OCI-LY7 (cell line): ENCODE measurements at regions not wholly inside any gene's neighbourhood (a gene's known extent, or its start where the extent isn't known, plus 50 kb on each side); places are given as distances from the start of the nearest gene placed in this dataset.

Experiments used
- BruUV-seq: library from RNA; stranded (reverse); fragments of 400-500 nt; replicated peaks from 2 replicates; lab custom pipeline; 2021; lab: Mats Ljungman, UMichigan
- CTCF ChIA-PET: fragments of 300-600 bp; sonication (Branson Sonifier 250); formaldehyde crosslinking; loops from one replicate; lab custom pipeline; 2022; ENCODE audit warnings: antibody characterized with exemption; ENCODE audit not compliant: unreplicated experiment; lab: Charles Lee
- POLR2A ChIA-PET: fragments of 300-600 bp; sonication (Branson Sonifier 250); formaldehyde crosslinking; loops from one replicate; lab custom pipeline; 2022; ENCODE audit warnings: antibody characterized with exemption; lab: Charles Lee
- DNase-seq: peaks from one replicate; pipeline ENCODE4 v3.0.0-alpha.2; 2015; ENCODE audit warnings: low spot score
- H2AFZ ChIP-seq: fragments of 200-600 bp; sonication (generic), shearing (Covaris generic); 2 replicates; pipeline ENCODE4 v1.6.1; 2014; ENCODE audit warnings: mild to moderate bottlenecking, antibody characterized with exemption, low read length, moderate library complexity
- H3K27ac ChIP-seq: fragments of 200-600 bp; sonication (generic); 2 replicates; pipeline ENCODE4 v1.5.1; 2014; ENCODE audit warnings: mixed run types, low read depth, mild to moderate bottlenecking, moderate library complexity, low read length, inconsistent platforms; ENCODE audit not compliant: poor library complexity, severe bottlenecking
- H3K36me3 ChIP-seq: fragments of 200-600 bp; sonication (generic); 2 replicates; pipeline ENCODE4 v1.6.1; 2014; ENCODE audit warnings: mild to moderate bottlenecking, antibody characterized with exemption, low read length, moderate library complexity, mixed read lengths; ENCODE audit not compliant: insufficient read depth
- H3K4me1 ChIP-seq: fragments of 200-600 bp; sonication (generic); 2 replicates; pipeline ENCODE4 v1.5.1; 2014; ENCODE audit warnings: mild to moderate bottlenecking, low read length; ENCODE audit not compliant: insufficient read depth, poor library complexity, severe bottlenecking
- H3K4me2 ChIP-seq: fragments of 200-600 bp; sonication (generic); 2 replicates; pipeline ENCODE4 v1.6.1; 2014; ENCODE audit warnings: mild to moderate bottlenecking, low read length
- H3K4me3 ChIP-seq: fragments of 200-600 bp; sonication (generic); 2 replicates; pipeline ENCODE4 v1.5.1; 2014; ENCODE audit warnings: mild to moderate bottlenecking, low read depth, low read length; ENCODE audit not compliant: poor library complexity, severe bottlenecking
- H3K79me2 ChIP-seq: fragments of 200-600 bp; sonication (generic); 2 replicates; pipeline ENCODE4 v1.6.1; 2016; ENCODE audit warnings: low read depth, mild to moderate bottlenecking, low read length, moderate library complexity, mixed read lengths; ENCODE audit not compliant: insufficient read depth
- H3K9me2 ChIP-seq: fragments of 200-600 bp; sonication (generic); 2 replicates; pipeline ENCODE4 v1.6.1; 2016; ENCODE audit warnings: mild to moderate bottlenecking, low read length, mixed read lengths; ENCODE audit not compliant: insufficient read depth
- H3K9me3 ChIP-seq: fragments of 200-600 bp; sonication (generic); 2 replicates; pipeline ENCODE4 v1.6.1; 2014; ENCODE audit warnings: mild to moderate bottlenecking, mixed run types, low read length, mixed read lengths
- H4K20me1 ChIP-seq: fragments of 200-600 bp; sonication (generic); 2 replicates; pipeline ENCODE4 v1.6.1; 2014; ENCODE audit warnings: mild to moderate bottlenecking, antibody characterized with exemption, low read length, moderate library complexity, mixed read lengths; ENCODE audit not compliant: insufficient read depth
- CTCF ChIP-seq: fragments of 200-600 bp; sonication (generic); conservative IDR thresholded peaks from 2 replicates; pipeline ENCODE4 v1.5.1; 2014; ENCODE audit warnings: mild to moderate bottlenecking, antibody characterized with exemption, low read length, moderate library complexity, mixed read lengths
- EZH2phosphoT487 ChIP-seq: fragments of 200-600 bp; sonication (generic); IDR thresholded peaks from 2 replicates; pipeline ENCODE4 v1.6.1; 2018; ENCODE audit warnings: low read depth, borderline replicate concordance, mild to moderate bottlenecking, mixed run types, antibody characterized with exemption, low read length, moderate library complexity, mixed read lengths
- intact Hi-C: fragments of 100-400 bp; cut with micrococcal nuclease; formaldehyde crosslinking; loops from one replicate; pipeline ENCODE4 v1.10.0; 2022; ENCODE audit not compliant: unreplicated experiment

- ChIA-PET CTCF (no interaction called here), POLR2A (interaction anchor here (2.0 kb wide), 1 partner anchor 17 kb away, joined by 5 read pairs; no protein-coding TSS in a partner anchor)
- DNase-seq = no peak
- Histone ChIP-seq H4K20me1 (no peaks in the 10 kb centered on the region), H3K36me3 (no peaks in the 10 kb centered on the region), H3K4me3 (no peak overlapping the region), H3K4me1 (no peaks in the 10 kb centered on the region), H3K9me2 (no peaks in the 10 kb centered on the region), H3K27ac (no peak overlapping the region), H2AFZ (no peak overlapping the region), H3K9me3 (no peaks in the 10 kb centered on the region), H3K4me2 (no peak overlapping the region), H3K79me2 (no peaks in the 10 kb centered on the region)
- TF ChIP-seq EZH2phosphoT487 (no peak), CTCF (no peak)
- intact Hi-C loops = no loop called here
- BruUV-seq = no TSS peak
Observed at GRCh38 chr14:49478784-49479183, 107.4 kb downstream of the RPS29 start.

GRCh38 chr14:49467091-49467490 lies 119.1 kb downstream of the RPS29 start:
- no peaks in the 10 kb centered on the region for H3K79me2 ChIP-seq
- TF ChIP-seq EZH2phosphoT487 = no peak
- no peak for TF ChIP-seq CTCF
- no TSS peak for BruUV-seq
- H3K9me3 ChIP-seq = no peaks in the 10 kb centered on the region
- intact Hi-C loops = loop anchor here (10.0 kb wide), 1 partner anchor 298 kb away; the partner anchor contains the start of gene KLHDC2
- no peaks in the 10 kb centered on the region for H4K20me1 ChIP-seq
- H3K4me3 ChIP-seq = no peak overlapping the region
- ChIA-PET CTCF (interaction anchor here (0.9 kb wide), 1 partner anchor 10 kb away, joined by 3 read pairs; no protein-coding TSS in a partner anchor), POLR2A (interaction anchor here (0.5 to 0.7 kb wide), 2 partner anchors 46 to 229 kb away, joined by 4 read pairs; no protein-coding TSS in a partner anchor)
- H3K36me3 ChIP-seq = no peaks in the 10 kb centered on the region
- DNase-seq = no peak
- H2AFZ ChIP-seq = no peak overlapping the region
- no peak overlapping the region for H3K27ac ChIP-seq
- no peaks in the 10 kb centered on the region for H3K9me2 ChIP-seq
- H3K4me1 ChIP-seq = no peaks in the 10 kb centered on the region
- H3K4me2 ChIP-seq = no peak overlapping the region

GRCh38 chr14:49464885-49465284 lies 121.3 kb downstream of the RPS29 start:
- Histone ChIP-seq H3K9me3 (no peaks in the 10 kb centered on the region), H2AFZ (no peak overlapping the region), H3K4me1 (no peaks in the 10 kb centered on the region), H3K4me3 (no peak overlapping the region), H3K27ac (no peak overlapping the region), H4K20me1 (no peaks in the 10 kb centered on the region), H3K9me2 (no peaks in the 10 kb centered on the region), H3K4me2 (no peak overlapping the region), H3K36me3 (no peaks in the 10 kb centered on the region), H3K79me2 (no peaks in the 10 kb centered on the region)
- ChIA-PET POLR2A (no interaction called here), CTCF (no interaction called here)
- intact Hi-C loops = loop anchor here (5.0 to 10.0 kb wide), 2 partner anchors 300 to 367 kb away; partner anchors contain the start of gene KLHDC2
- TF ChIP-seq CTCF = peak; percentile 38; the same call in 1 of the 2 replicates
- TF ChIP-seq EZH2phosphoT487 = no peak
- DNase-seq = peak; percentile 3
- BruUV-seq = no TSS peak
